ENCODE measurements at regions not wholly inside any gene's neighbourhood (a gene's known extent, or its start where the extent isn't known, plus 50 kb on each side); places are given as distances from the start of the nearest gene placed in this dataset.

GRCh38 chr12:118655588-118655987 lies 279.2 kb downstream of the SUDS3 start:
- Histone ChIP-seq H3K79me2 (ENCODE audit: insufficient read depth, low read length) (no peaks in the 10 kb centered on the region), H3K27ac (ENCODE audit: low read length) (no peak overlapping the region), H3K27me3 (ENCODE audit: insufficient read depth, low read length, poor library complexity) (no peaks in the 10 kb centered on the region), H3K36me3 (ENCODE audit: insufficient read depth, low read length) (no peaks in the 10 kb centered on the region), H3K4me2 (ENCODE audit: insufficient read depth, low read length) (no peak overlapping the region), H4K20me1 (ENCODE audit: insufficient read depth, low read length) (no peaks in the 10 kb centered on the region), H2AFZ (ENCODE audit: low read depth, low read length) (no peak overlapping the region), H3K4me1 (ENCODE audit: insufficient read depth, low read length) (no peaks in the 10 kb centered on the region), H3K9ac (ENCODE audit: low read depth, low read length) (no peak overlapping the region), H3K4me3 (ENCODE audit: low read depth in 1 of 2, low read length in 2 of 2) (no peak overlapping the region), H3K9me3 (ENCODE audit: insufficient read depth, low read length, severe bottlenecking) (no peaks in the 10 kb centered on the region)
- TF ChIP-seq CTCF (IDR thresholded peaks at IDR 0.05; ENCODE audit: borderline replicate concordance, extremely low read depth, low read length, poor library complexity, severe bottlenecking) (no peak), EZH2 (IDR thresholded peaks at IDR 0.05; ENCODE audit: borderline replicate concordance, low read depth, low read length, severe bottlenecking) (no peak)
- ATAC-seq (ENCODE audit: insufficient read depth, low read depth), result no peak
- DNase-seq, result no peak

- Histone ChIP-seq H2AFZ (ENCODE audit: low read depth, low read length) (no peak overlapping the region), H3K4me2 (ENCODE audit: insufficient read depth, low read length) (no peak overlapping the region)
Measured at GRCh38 chr12:118680356-118680963, 300.9 kb upstream of the SRRM4 start.

GRCh38 chr12:118682656-118683055 lies 298.7 kb upstream of the SRRM4 start:
- no peaks in the 10 kb centered on the region for H3K4me1 ChIP-seq (ENCODE audit: insufficient read depth, low read length)
- no peaks in the 10 kb centered on the region for H3K79me2 ChIP-seq (ENCODE audit: insufficient read depth, low read length)
- H4K20me1 ChIP-seq (ENCODE audit: insufficient read depth, low read length), result no peaks in the 10 kb centered on the region
- H2AFZ ChIP-seq (ENCODE audit: low read depth, low read length), result no peak overlapping the region
- DNase-seq (no peak), ATAC-seq (ENCODE audit: insufficient read depth, low read depth) (no peak)
- H3K36me3 ChIP-seq (ENCODE audit: insufficient read depth, low read length), result no peaks in the 10 kb centered on the region
- no peaks in the 10 kb centered on the region for H3K27me3 ChIP-seq (ENCODE audit: insufficient read depth, low read length, poor library complexity)
- no peak overlapping the region for H3K27ac ChIP-seq (ENCODE audit: low read length)
- H3K9me3 ChIP-seq (ENCODE audit: insufficient read depth, low read length, severe bottlenecking), result no peaks in the 10 kb centered on the region
- H3K4me2 ChIP-seq (ENCODE audit: insufficient read depth, low read length), result no peak overlapping the region
- no peak overlapping the region for H3K9ac ChIP-seq (ENCODE audit: low read depth, low read length)
- no peak overlapping the region for H3K4me3 ChIP-seq (ENCODE audit: low read depth in 1 of 2, low read length in 2 of 2)
- TF ChIP-seq CTCF (IDR thresholded peaks at IDR 0.05; ENCODE audit: borderline replicate concordance, extremely low read depth, low read length, poor library complexity, severe bottlenecking) (no peak), EZH2 (IDR thresholded peaks at IDR 0.05; ENCODE audit: borderline replicate concordance, low read depth, low read length, severe bottlenecking) (no peak)

More at GRCh38 chr12:118680356-118680963, 300.9 kb upstream of the SRRM4 start:
- no peak overlapping the region for H3K9ac ChIP-seq (ENCODE audit: low read depth, low read length)
- H3K4me3 ChIP-seq (ENCODE audit: low read depth in 1 of 2, low read length in 2 of 2), result no peak overlapping the region
- no peaks in the 10 kb centered on the region for H3K4me1 ChIP-seq (ENCODE audit: insufficient read depth, low read length)
- DNase-seq (no peak), ATAC-seq (ENCODE audit: insufficient read depth, low read depth) (no peak)
- H3K79me2 ChIP-seq (ENCODE audit: insufficient read depth, low read length), result no peaks in the 10 kb centered on the region
- H3K27me3 ChIP-seq (ENCODE audit: insufficient read depth, low read length, poor library complexity), result no peaks in the 10 kb centered on the region
- no peak overlapping the region for H3K27ac ChIP-seq (ENCODE audit: low read length)
- no peaks in the 10 kb centered on the region for H3K9me3 ChIP-seq (ENCODE audit: insufficient read depth, low read length, severe bottlenecking)
- no peaks in the 10 kb centered on the region for H3K36me3 ChIP-seq (ENCODE audit: insufficient read depth, low read length)
- H4K20me1 ChIP-seq (ENCODE audit: insufficient read depth, low read length), result no peaks in the 10 kb centered on the region
- TF ChIP-seq EZH2 (IDR thresholded peaks at IDR 0.05; ENCODE audit: borderline replicate concordance, low read depth, low read length, severe bottlenecking) (no peak), CTCF (IDR thresholded peaks at IDR 0.05; ENCODE audit: borderline replicate concordance, extremely low read depth, low read length, poor library complexity, severe bottlenecking) (no peak)
